ENCODE measurements at regions not wholly inside any gene's neighbourhood (a gene's known extent, or its start where the extent isn't known, plus 50 kb on each side); places are given as distances from the start of the nearest gene placed in this dataset.

GRCh38 chr2:71886241-71886640, 261.4 kb downstream of the CYP26B1 start:
- intact Hi-C loops (cut with micrococcal nuclease; ENCODE audit: unreplicated experiment), result no loop called here

GRCh38 chr2:71884303-71885042, 263.2 kb downstream of the CYP26B1 start:
- no peaks in the 10 kb centered on the region; the same call in 1 of the 2 replicates for H3K4me1 ChIP-seq (ENCODE audit: control insufficient read depth, insufficient read depth, low read length)
- DNase-seq (ENCODE audit: low read depth, low spot score), result no peak
- no peaks in the 10 kb centered on the region for H3K9me3 ChIP-seq (ENCODE audit: control insufficient read depth, insufficient read depth, low read depth, low read length)
- no peak for ATAC-seq
- no TSS peak for BruUV-seq (replicated peaks)
- TF ChIP-seq SIN3A (IDR thresholded peaks at IDR 0.05; ENCODE audit: borderline replicate concordance, insufficient read depth, low read depth, low read length) (no peak), REST (IDR thresholded peaks at IDR 0.05; ENCODE audit: insufficient read depth in 1 of 2, low read depth in 2 of 2, low read length in 1 of 2) (no peak), TCF7L2 (IDR thresholded peaks at IDR 0.05; ENCODE audit: low read depth, low read length) (no peak)
- no peak overlapping the region for H3K4me3 ChIP-seq (ENCODE audit: low read depth in 2 of 2, low read length in 2 of 2)
- no peaks in the 10 kb centered on the region for H3K36me3 ChIP-seq (ENCODE audit: control insufficient read depth, insufficient read depth, low read length)
- CTCF ChIA-PET, result no interaction called here
- H3K27ac ChIP-seq (ENCODE audit: low read length), result no peak overlapping the region
- H3K27me3 ChIP-seq (ENCODE audit: control insufficient read depth, insufficient read depth, low read length), result no peaks in the 10 kb centered on the region; the same call in 1 of the 2 replicates
- in situ Hi-C loops (cut with HindIII; ENCODE audit: low pct_unique_long_range_greater_than_20kb, low sequenced_read_pairs), result no loop called here
- POLR2A ChIA-PET, result no interaction called here
- intact Hi-C loops (cut with micrococcal nuclease; ENCODE audit: unreplicated experiment), result no loop called here

More at GRCh38 chr2:71886241-71886640, 261.4 kb downstream of the CYP26B1 start:
- no peak for DNase-seq (ENCODE audit: low read depth, low spot score)
- POLR2A ChIA-PET, result no interaction called here
- Histone ChIP-seq H3K36me3 (ENCODE audit: control insufficient read depth, insufficient read depth, low read length) (no peaks in the 10 kb centered on the region), H3K4me1 (ENCODE audit: control insufficient read depth, insufficient read depth, low read length) (no peaks in the 10 kb centered on the region; the same call in 1 of the 2 replicates), H3K27me3 (ENCODE audit: control insufficient read depth, insufficient read depth, low read length) (peaks cover 7% of the 10 kb centered on the region), H3K4me3 (ENCODE audit: low read depth in 2 of 2, low read length in 2 of 2) (no peak overlapping the region), H3K27ac (ENCODE audit: low read length) (no peak overlapping the region), H3K9me3 (ENCODE audit: control insufficient read depth, insufficient read depth, low read depth, low read length) (no peaks in the 10 kb centered on the region)
- ATAC-seq, result no peak
- in situ Hi-C loops (cut with HindIII; ENCODE audit: low pct_unique_long_range_greater_than_20kb, low sequenced_read_pairs), result no loop called here
- CTCF ChIA-PET, result no interaction called here
- BruUV-seq (replicated peaks), result no TSS peak
- TF ChIP-seq CTCF (IDR thresholded peaks at IDR 0.05) (no peak), REST (IDR thresholded peaks at IDR 0.05; ENCODE audit: insufficient read depth in 1 of 2, low read depth in 2 of 2, low read length in 1 of 2) (no peak), TCF7L2 (IDR thresholded peaks at IDR 0.05; ENCODE audit: low read depth, low read length) (no peak), SIN3A (IDR thresholded peaks at IDR 0.05; ENCODE audit: borderline replicate concordance, insufficient read depth, low read depth, low read length) (no peak), POLR2AphosphoS5 (IDR thresholded peaks at IDR 0.05; ENCODE audit: low read depth, low read length) (no peak)
